Glomerular visceral epithelial cell (primary cell): ENCODE measurements at regions not wholly inside any gene's neighbourhood (a gene's known extent, or its start where the extent isn't known, plus 50 kb on each side); places are given as distances from the start of the nearest gene placed in this dataset.
"Not testable (repeated sequence)": the region's sequence is repeated elsewhere in the genome, so short reads cannot be mapped to it uniquely, and the experiment has no call there.

Source experiments
- DNase-seq: peaks from one replicate; pipeline ENCODE4 v3.0.0-alpha.2; 2016; ENCODE audit errors: extremely low spot score

DNA sequence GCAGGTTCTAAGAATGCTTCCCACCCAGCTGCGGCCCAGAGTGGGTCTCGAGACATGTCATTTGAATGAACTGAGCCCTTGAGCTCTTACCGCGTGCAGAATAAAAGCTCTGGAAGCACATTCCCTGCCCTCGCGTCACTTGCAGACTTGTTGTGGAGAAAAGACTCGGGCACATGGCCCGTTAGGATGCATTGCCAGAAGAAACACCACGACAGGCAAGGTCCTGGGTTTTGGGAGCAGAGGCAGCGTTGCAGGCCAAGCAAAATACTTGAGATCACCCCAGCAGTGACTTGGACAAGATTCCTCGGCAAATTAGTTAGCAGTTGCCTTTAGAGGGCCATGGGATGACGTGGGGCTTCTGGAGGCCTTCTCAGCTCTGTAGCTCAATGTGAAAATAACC, 170.8 kb upstream of the MSX2 start:
- DNase-seq: no peak

DNA sequence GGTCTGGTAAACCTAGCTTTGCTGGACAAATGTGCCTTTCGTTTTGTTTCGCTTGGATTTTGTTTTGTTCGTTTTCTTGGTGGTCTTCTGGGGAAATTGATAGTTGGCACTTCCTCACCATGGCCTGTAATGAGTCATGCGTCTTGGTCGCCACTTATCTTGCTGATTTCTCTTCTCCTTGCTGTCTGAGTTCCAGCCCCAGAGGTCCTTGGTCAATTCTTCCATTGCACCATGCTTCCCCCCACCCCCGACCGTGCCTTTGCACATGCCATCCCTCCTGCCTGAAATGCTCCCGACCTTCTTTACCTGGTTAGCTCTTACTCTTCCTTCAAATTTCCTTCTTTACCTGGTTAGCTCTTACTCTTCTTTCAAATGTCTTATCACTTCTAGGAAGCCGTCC, 168.7 kb upstream of the MSX2 start:
- no peak for DNase-seq

DNA sequence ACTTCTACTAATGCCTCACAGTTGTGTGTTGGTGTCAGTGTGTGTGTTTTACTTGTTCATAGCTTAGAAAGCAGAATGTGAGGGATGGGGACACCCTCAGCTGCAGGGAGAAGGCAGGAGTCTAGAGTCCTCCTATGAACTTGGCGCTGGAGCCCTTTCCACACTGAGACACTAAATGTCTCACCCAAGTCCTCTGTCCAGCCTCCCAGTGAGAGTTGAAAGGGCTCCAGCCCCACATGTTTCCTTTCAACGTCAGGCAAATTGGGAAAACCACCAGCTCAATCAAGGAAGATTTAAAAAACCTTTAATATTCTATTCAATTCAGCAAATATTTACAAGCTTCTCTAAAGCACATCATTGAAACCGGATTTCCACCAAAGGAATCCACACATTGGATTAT, 167.6 kb upstream of the MSX2 start:
- no peak for DNase-seq

DNA sequence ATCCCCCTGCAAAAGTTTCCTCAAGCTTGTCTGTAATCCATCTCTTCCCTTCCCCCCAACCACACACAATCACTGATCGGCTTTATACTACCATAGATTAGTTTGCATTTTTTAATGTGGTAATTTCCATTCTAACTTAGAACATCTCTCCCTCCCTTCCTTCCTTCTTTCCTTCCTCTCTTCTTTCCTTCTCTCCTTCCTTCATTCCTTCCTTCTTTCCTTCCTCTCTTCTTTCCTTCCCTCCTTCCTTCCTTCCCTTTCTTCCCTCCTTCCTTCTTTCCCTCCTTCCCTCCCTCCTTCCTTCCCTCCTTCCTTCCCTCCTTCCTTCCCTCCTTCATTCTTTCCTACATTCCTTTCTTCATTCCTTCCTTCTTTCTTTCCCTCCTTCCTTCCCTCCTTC, 166.2 kb upstream of the MSX2 start:
- DNase-seq: no peak

DNA sequence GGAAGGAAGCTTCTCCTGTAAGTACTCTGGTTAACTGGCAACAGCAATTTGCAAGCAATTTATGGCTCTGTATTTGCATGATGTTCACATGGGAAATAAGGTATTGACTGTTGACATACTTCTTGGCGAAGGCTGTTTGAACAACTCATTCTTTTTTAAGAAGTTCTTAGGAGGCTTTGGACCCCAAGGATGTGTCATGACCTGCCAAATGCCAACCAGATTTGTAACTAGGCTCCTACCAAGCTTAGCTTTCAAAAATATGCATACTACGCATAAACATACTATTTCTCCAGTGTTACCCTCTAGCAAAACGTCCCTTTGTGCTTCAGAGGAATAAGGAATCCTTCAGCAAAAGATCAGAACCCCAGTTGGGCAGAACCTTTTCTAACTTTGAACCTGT, 165.2 kb upstream of the MSX2 start:
- DNase-seq: no peak

DNA sequence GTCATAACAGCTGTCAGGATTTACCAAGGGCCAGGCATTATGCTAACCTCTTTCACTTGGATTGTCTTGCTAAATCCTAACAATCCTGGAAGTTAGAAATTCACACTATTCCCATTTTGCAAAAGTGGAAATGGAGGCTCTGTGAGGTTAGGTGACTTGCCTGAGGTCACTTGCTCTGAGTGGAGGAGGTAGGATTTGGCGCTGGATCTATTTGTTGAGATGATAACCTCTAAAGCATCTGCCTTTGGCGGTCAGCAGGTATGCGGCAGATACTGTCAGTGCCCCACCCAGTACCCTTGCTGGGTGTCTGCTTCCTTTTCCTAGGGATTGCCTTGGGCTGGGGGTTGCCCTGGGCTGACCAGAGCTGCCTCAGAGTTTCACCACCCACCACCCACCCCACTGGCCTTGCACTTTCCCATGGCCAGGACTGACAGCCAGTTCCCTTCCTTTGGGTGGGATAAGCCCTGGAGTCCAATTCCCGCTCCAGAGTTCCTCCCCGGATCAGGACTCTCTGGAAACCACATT, 164.8 kb upstream of the MSX2 start:
- DNase-seq: no peak

DNA sequence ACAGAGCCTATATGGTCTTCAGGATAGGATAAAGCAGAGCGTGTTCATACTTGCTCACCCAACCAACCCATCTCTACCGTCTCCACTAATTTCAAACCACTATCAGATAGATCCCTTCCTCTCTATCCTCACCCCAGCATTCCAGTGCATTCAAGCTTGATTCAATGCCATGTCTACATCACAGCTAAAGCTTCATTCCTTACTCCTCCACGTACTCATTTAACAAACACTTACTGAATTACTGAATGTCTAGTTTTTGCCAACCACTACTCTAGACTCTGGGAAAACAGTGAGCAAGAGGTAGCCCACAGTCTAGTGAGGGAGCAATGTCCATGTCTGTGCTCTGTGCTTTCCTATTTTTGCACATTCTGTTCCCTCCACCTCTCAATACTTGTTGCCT, 163.5 kb upstream of the MSX2 start:
- no peak for DNase-seq

DNA sequence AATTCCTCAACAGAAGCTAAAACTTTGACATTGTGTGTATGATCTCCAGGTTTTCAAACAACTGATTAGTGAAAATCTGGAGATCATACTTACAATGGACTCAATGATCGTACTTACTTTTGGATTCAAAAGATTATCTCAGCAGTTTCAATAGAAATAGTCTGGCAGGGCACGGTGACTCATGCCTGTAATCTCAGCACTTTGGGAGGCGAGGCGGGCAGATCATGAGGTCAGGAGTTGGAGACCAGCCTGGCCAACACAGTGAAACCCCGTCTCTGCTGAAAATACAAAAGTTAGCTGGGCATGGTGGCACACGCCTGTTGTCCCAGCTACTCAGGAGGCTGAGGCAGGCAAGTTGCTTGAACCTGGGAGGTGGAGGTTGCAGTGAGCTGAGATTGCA, 161.3 kb upstream of the MSX2 start:
- not testable (repeated sequence) for DNase-seq

DNA sequence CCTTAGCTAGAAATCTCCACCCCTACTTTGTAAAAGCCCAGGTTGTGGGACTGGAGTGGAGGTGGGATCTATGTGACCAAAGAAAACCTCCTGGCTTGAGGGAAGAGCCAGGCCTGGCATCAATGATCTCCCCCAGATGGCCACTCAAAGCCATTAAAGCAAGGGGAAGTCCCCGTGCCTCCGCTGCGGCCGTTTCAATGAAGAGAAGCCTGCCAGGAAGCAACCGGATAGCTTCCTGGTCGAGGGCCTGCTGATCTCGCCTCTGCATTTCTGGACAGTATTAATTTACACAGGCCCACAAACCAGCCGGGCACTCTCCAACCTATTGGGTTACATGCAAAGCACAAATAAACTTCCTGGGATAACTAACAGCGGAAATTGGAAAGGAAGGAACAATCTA, 160.5 kb upstream of the MSX2 start:
- no peak for DNase-seq

DNA sequence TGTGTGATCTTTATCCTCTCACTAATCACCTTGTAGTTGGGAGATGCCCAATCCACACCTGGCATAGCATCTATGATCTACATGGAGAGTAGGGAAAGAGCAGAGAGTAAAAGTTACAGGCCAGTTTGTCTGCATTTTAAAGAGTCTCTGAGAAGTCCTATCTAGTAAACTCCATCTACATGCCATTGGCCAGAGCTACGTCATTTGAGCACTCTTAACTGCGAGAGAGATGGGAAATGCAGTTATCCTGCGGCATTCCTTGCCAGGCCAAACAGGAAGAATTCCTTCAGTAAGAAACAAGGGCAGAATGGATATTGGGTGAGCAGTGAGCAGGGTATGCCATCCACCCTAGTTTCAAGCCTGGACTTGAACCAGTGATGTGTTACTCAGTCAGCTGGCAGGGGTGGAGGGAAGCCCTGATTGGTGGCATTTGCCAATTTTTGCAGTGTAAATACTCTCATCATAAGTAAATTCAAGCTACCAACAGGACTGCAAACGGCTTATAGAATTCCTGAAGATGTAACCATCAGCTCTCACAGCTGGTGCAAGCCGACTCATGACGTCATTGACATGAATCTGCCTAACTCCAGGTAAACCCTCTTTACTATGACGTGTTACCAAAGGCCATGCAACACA, 156.8 kb upstream of the MSX2 start:
- DNase-seq: no peak

DNA sequence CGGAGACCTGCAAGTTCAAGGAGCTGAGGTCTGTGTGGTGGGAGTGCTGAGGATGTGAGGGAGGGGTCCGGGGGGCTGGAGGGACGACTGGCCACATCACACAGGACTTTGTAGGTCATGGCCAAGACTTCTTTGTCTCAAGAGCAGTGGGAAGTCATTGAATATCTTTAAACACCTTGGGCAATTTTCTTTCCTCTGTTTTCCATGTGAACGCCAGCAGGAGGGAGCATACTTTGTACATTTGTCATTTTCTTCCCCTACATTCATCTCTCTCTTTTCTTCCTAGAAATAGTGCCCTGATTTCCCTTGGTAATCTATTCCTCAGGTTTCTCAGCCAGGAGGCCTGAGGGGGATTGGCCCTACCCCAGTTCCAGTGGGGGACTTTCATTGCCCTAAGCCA, 153.7 kb upstream of the MSX2 start:
- no peak for DNase-seq

DNA sequence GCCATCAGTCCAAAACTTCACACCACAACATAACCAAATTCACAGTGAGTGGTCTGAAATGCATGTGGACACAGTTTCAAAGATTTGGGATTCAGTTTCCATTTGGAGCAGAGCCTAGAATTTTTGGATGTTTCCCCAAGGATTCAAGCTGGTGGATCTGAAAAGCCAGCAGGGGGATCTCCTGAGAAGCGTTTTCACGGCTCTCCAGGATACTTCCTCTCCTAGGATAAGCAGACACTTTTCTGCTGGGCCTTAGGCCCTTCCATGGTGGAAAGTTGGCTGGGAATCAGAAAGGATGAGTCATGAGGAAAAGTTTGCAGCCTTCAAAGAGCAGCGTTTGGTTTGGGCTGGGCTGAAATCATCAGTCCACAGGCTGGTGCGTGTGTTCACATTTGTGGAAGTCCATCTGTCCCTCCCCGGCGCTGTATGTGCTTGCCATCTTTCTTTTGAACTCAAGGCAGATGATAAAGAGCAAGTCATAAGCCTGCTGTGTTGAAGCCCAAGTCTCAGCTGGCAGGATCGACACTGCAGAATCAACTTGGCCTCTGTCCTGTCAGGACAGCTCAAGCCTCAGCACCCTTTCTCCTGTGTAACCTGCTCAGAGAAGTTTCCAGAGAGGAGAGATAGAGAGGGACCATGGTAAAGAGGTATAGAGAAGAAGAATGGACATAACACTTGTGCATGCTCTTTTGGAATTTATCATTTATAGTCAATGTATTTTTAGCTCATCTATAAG, 152.6 kb upstream of the MSX2 start:
- peak; percentile 83 for DNase-seq

DNA sequence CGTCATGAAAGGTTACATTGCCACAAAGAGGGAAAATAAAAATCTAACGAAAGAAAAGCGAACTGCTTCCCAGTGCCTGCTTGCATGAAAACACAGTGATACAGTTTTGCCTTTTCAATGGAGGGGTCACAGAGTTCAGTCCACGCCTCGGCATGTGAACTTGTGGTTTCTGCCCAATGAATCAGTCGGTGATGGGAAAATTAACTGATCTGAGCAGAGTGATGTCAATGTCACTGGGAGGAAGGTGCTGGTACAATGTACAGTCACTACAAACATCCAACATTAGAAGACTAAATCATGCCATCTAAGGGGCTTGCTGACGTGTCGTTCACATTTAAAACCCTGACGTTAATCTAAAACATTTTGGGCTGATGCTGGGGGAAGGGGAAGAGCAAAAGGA, 151.8 kb upstream of the MSX2 start:
- DNase-seq: peak; percentile 20

DNA sequence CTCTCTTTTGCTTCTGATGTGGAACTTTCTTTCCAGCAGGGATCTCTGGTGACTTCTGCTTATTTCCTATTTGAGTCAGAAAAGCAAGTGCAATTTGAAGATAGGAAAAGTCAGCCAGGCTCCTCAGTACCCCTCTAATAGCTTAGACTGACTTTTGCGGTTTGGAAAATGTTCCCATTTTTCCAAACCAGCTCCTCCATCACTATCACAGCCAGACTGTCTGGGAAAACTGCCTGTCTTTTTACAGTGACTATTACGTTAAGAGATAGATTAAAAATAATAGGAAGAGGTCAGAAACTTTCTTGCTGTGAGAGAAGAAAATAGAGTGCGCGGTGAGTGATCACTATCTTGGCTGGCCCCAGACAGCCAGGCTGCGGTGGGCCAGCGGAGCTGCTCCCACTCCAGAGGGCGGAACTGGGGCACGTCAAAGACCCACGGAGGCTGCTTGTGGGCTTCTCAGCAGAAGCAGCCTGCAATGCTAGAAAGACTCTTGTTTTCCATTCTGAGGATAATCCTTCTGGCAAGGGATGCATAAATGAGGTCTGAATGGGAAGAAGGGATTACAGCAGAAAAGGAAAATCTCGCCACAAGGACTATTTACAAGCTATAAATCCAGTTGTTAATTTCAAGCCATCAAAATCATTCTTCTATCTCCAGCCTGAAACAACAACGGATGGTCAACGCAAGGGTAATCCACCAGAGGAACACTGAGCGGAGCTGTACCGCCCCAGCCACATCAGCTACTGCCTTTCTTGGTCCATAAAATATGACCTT, 151.0 kb upstream of the MSX2 start:
- no peak for DNase-seq

DNA sequence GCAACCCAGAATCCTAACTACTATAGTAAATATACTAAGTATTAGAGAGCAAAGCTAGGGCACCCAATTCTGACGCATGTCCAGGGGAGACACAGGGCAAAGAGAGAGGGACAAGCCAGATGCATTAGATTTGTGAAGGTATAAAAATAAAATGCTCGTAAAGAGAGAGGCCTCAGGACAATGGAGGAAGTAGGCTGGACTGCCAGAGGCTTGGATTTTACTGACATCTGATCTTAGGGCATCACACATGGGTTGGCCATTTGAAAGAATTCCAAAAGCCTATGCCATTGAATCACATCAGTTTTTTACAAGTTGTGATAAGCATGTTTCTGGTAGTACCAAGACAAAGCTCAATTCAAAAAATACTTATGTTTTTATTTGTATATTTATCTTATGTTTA, 149.3 kb upstream of the MSX2 start:
- DNase-seq: no peak

DNA sequence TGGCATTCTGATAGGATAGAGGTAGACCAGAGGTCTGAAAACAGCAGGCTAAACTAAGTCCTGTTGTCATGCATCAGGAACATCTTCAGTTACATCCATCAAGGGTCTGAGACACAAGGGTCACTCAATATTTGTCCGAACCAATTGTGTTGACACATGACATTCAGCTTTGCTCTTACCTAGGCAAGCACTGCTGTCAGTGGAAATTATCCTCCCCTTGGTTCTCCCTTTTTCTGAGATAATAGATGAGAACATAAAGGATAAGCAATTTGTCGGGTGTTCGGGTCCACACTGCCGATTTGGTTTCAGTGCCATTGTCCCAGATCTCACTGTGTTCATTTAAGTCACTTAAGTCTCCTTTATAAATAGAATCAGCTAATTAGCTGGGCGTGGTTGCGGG, 148.3 kb upstream of the MSX2 start:
- DNase-seq: no peak

DNA sequence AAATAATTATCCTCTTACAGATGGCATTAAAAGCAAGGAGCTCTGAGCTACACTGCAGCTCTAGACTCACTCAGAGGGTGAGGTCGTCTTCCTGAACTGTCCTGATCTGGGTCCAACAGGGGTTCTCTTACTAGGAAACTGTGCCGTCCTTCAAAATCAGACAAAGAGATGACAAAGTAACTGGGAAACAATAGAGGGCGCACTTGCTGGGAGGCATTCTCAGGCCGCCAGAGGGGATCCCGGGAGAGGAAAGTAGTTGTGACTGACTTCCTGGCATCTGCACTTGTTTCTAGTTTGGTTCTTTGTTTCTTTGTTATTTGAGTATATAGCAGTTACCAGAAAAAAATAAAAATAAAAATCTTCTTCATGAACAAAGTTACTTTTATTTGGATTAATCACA, 142.9 kb upstream of the MSX2 start:
- peak; percentile 37 for DNase-seq

DNA sequence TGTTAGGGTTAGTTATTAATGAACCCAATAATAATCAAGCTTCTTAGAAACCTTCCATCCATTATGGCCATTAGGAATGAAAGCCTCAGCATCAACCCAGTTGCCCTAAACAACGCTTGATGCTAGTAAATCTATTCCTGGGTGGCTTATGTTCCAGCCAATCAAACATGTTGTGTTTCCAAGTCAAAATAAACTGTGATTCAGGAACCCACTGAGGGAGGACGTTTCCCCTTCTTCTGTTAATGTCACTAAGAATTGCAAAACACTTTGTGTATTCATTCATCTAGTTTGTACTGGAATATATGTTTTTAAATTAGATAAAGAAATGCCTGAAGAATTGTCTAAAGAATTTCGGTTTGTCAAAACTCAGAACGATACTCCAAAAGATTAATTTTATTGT, 142.5 kb upstream of the MSX2 start:
- no peak for DNase-seq

DNA sequence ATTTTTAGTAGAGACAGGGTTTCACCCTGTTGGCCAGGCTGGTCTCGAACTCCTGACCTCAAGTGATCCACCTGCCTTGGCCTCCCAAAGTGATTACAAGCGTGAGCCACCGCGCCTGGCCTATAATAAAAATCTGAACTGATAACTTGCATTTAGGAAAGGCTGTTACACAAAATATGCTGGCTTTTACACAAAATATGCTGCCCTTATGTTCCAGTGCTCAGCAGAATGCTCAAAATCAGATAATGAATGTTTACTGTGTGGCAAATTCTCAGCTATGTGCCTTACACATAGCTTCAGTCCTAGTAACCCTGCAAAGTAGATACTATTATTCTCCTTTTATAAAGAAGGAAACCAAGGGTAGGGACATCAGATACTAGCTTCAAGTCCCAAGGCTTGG, 141.3 kb upstream of the MSX2 start:
- DNase-seq: no peak

DNA sequence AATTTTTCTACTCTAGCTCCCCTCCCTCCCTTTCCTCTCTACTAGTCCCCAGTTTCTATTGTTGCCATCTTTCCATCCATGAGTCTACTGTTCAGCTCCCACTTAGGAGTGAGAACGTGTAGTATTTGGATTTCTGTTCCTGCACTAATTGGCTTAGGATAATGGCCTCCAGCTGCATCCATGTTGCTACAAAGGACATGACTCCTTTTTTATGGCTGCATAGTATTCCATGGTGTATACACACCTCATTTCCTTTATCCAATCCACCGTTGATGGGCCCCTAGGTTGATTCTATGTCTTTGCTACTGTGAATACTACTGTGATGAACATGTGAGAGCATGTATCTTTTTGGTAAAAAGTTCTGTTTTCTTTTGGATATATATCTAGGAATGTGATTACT, 138.9 kb upstream of the MSX2 start:
- no peak for DNase-seq

DNA sequence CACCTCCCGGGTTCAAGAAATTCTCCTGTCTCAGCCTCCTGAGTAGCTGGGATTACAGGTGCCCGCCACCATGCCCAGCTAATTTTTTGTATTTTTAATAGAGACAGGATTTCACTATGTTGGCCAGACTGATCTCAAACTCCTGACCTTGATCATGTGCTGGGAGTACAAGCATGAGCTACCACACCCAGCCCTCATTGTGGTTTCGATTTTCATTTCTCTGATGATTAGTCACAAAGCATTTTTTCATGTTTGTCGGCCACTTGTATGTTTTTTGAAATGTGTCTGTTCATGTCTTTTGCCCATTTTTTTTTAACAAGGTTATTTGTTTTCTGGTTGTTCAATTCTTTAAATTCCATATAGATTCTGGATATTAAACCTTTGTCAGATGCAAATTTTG, 138.2 kb upstream of the MSX2 start:
- DNase-seq: not testable (repeated sequence)

DNA sequence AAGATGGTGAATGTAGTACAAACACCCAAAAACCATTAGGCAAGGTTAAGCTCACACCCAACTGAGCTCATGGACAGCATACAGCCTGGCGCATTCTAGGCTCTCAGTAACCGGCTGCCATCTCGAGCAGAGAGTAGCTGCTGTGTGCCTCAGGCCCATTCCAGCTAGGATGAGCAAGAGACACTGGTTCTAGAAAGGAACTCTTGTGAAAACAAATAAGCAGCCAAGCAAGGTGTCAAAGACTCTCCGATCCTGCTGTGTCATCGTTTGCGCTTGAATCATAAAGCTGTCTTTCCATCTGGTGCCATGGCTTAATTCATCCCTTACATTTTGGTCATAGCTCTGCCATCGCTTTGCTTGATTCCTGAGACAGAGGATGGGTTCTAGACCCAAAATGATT, 135.4 kb upstream of the MSX2 start:
- DNase-seq: no peak

DNA sequence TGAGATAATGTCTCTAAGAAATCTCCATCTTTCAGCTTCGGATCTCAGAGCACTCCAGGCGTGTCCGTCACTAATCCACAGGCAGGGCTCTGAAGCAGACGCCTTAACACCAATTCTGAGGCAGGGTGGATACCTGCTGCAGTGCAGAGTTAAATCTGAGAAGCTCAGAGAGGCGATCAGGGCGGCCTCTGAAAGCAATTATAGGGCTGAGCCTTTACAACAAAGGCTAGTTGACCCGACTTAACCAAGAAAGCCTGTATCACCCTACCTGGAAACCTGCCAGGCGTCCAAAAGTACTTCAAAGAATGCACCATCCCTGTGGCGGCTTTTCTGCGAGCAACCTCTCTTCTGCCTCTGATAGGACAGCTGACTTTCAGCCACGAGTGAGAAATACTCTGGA, 134.8 kb upstream of the MSX2 start:
- DNase-seq: no peak
